Ectodermal cell (in vitro differentiated cells): ENCODE measurements at regions not wholly inside any gene's neighbourhood (a gene's known extent, or its start where the extent isn't known, plus 50 kb on each side); places are given as distances from the start of the nearest gene placed in this dataset.
A peak's percentile ranks its signal among the peaks of the same experiment; 100 is the strongest.
"Not testable (repeated sequence)": the region's sequence is repeated elsewhere in the genome, so short reads cannot be mapped to it uniquely, and the experiment has no call there.

ENCODE experiments used
- H3K27ac ChIP-seq: 2 replicates; pipeline ENCODE4 v1.7.0; 2013; ENCODE audit warnings: mild to moderate bottlenecking, low read depth, low read length; ENCODE audit not compliant: insufficient read depth, poor library complexity, severe bottlenecking
- H3K27me3 ChIP-seq: 2 replicates; pipeline ENCODE4 v1.7.0; 2013; ENCODE audit warnings: mild to moderate bottlenecking, low read length; ENCODE audit not compliant: insufficient read depth, control insufficient read depth, poor library complexity, severe bottlenecking
- H3K36me3 ChIP-seq: one replicate; pipeline ENCODE4 v1.7.0; 2013; ENCODE audit warnings: low read length; ENCODE audit not compliant: control insufficient read depth, insufficient read depth
- H3K4me1 ChIP-seq: one replicate; pipeline ENCODE4 v1.7.0; 2013; ENCODE audit warnings: low read length; ENCODE audit not compliant: control insufficient read depth, insufficient read depth
- H3K4me3 ChIP-seq: 2 replicates; pipeline ENCODE4 v1.7.0; 2013; ENCODE audit warnings: low read depth, low read length, control low read depth; ENCODE audit not compliant: insufficient read depth
- H3K9me3 ChIP-seq: 2 replicates; pipeline ENCODE4 v1.7.0; 2013; ENCODE audit warnings: mild to moderate bottlenecking, low read length, moderate library complexity; ENCODE audit not compliant: control insufficient read depth
- WGBS, 2 experiments: methylation state at CpG; one replicate each; pipeline ENCODE4 v1.1.7; 2013; ENCODE audit warnings: missing lambda C conversion rate in 2 of 2; 5-methylcytosine and 5-hydroxymethylcytosine counted together

GRCh38 chr9:7739595-7739994 lies 60.0 kb downstream of the DMAC1 start:
- no peaks in the 10 kb centered on the region for H3K9me3 ChIP-seq
- WGBS, 2 experiments, result 92 to 94% methylated on average over 1 to 2 of the region's 2 CpGs

GRCh38 chr9:7735311-7735710 lies 64.3 kb downstream of the DMAC1 start:
- 87 to 100% methylated on average over 2 of the region's 2 CpGs for WGBS, 2 experiments
- H3K4me1 ChIP-seq, result no peaks in the 10 kb centered on the region

More at GRCh38 chr9:7739595-7739994, 60.0 kb downstream of the DMAC1 start:
- no peaks in the 10 kb centered on the region for H3K27me3 ChIP-seq
- H3K27ac ChIP-seq, result no peak overlapping the region
- no peaks in the 10 kb centered on the region for H3K4me1 ChIP-seq
- no peaks in the 10 kb centered on the region for H3K36me3 ChIP-seq
- H3K4me3 ChIP-seq, result no peak overlapping the region

GRCh38 chr9:7730164-7730445 lies 69.5 kb downstream of the DMAC1 start:
- Histone ChIP-seq H3K4me1 (no peaks in the 10 kb centered on the region), H3K4me3 (no peak overlapping the region), H3K27me3 (no peaks in the 10 kb centered on the region), H3K9me3 (no peaks in the 10 kb centered on the region), H3K27ac (no peak overlapping the region), H3K36me3 (no peaks in the 10 kb centered on the region)
- 88 to 90% methylated on average over 1 of the region's 1 CpG for WGBS, 2 experiments

More at GRCh38 chr9:7735311-7735710, 64.3 kb downstream of the DMAC1 start:
- Histone ChIP-seq H3K27me3 (no peaks in the 10 kb centered on the region), H3K27ac (no peak overlapping the region), H3K36me3 (no peaks in the 10 kb centered on the region), H3K4me3 (no peak overlapping the region), H3K9me3 (no peaks in the 10 kb centered on the region)

- no peaks in the 10 kb centered on the region for H3K9me3 ChIP-seq
- H3K27me3 ChIP-seq, result no peaks in the 10 kb centered on the region
- H3K27ac ChIP-seq, result no peak overlapping the region
- WGBS, 2 experiments, result 96 to 99% methylated on average over 4 to 5 of the region's 5 CpGs
- no peaks in the 10 kb centered on the region for H3K36me3 ChIP-seq
- no peak overlapping the region for H3K4me3 ChIP-seq
- H3K4me1 ChIP-seq, result no peaks in the 10 kb centered on the region
Observed at GRCh38 chr9:7729371-7730163, 70.0 kb downstream of the DMAC1 start.

- Histone ChIP-seq H3K36me3 (no peaks in the 10 kb centered on the region), H3K4me1 (no peaks in the 10 kb centered on the region), H3K4me3 (no peak overlapping the region), H3K27me3 (no peaks in the 10 kb centered on the region), H3K27ac (no peak overlapping the region), H3K9me3 (no peaks in the 10 kb centered on the region)
- WGBS, 2 experiments, result 86 to 89% methylated on average over 2 of the region's 2 CpGs
Observed at GRCh38 chr9:7721291-7721690, 78.3 kb downstream of the DMAC1 start.

- 83 to 84% methylated on average over 8 of the region's 8 CpGs for WGBS, 2 experiments
- not testable (repeated sequence) for H3K4me1 ChIP-seq, H3K27me3 ChIP-seq, H3K4me3 ChIP-seq, H3K9me3 ChIP-seq, H3K27ac ChIP-seq, H3K36me3 ChIP-seq
Observed at GRCh38 chr9:7713088-7713487, 86.5 kb downstream of the DMAC1 start.

GRCh38 chr9:7710686-7711085 lies 88.9 kb downstream of the DMAC1 start:
- no peak overlapping the region for H3K4me3 ChIP-seq
- H3K4me1 ChIP-seq, result no peaks in the 10 kb centered on the region

GRCh38 chr9:7707934-7708333 lies 91.6 kb downstream of the DMAC1 start:
- H3K27ac ChIP-seq, result no peak overlapping the region
- H3K27me3 ChIP-seq, result no peaks in the 10 kb centered on the region
- WGBS, 2 experiments, result 93 to 96% methylated on average over 4 of the region's 4 CpGs
- no peaks in the 10 kb centered on the region for H3K4me1 ChIP-seq
- no peaks in the 10 kb centered on the region for H3K9me3 ChIP-seq
- no peaks in the 10 kb centered on the region for H3K36me3 ChIP-seq
- H3K4me3 ChIP-seq, result no peak overlapping the region

More at GRCh38 chr9:7710686-7711085, 88.9 kb downstream of the DMAC1 start:
- H3K9me3 ChIP-seq, result no peaks in the 10 kb centered on the region
- no peaks in the 10 kb centered on the region for H3K27me3 ChIP-seq
- no peaks in the 10 kb centered on the region for H3K36me3 ChIP-seq
- H3K27ac ChIP-seq, result no peak overlapping the region

- Histone ChIP-seq H3K4me1 (no peaks in the 10 kb centered on the region), H3K27ac (no peak overlapping the region), H3K27me3 (no peaks in the 10 kb centered on the region), H3K4me3 (no peak overlapping the region), H3K36me3 (no peaks in the 10 kb centered on the region), H3K9me3 (no peaks in the 10 kb centered on the region)
- WGBS, 2 experiments, result 79 to 94% methylated on average over 1 of the region's 1 CpG
Observed at GRCh38 chr9:7704543-7704942, 95.0 kb downstream of the DMAC1 start.

- Histone ChIP-seq H3K9me3 (no peaks in the 10 kb centered on the region), H3K27ac (no peak overlapping the region), H3K36me3 (no peaks in the 10 kb centered on the region), H3K27me3 (no peaks in the 10 kb centered on the region), H3K4me1 (peaks cover 14% of the 10 kb centered on the region), H3K4me3 (no peak overlapping the region)
- WGBS, 2 experiments, result 80 to 96% methylated on average over 2 of the region's 2 CpGs
Observed at GRCh38 chr9:7691909-7692308, 107.7 kb downstream of the DMAC1 start.

GRCh38 chr9:7690014-7690413 lies 109.6 kb downstream of the DMAC1 start:
- H3K27ac ChIP-seq, result peak overlapping the region; percentile 41
- no peaks in the 10 kb centered on the region for H3K27me3 ChIP-seq
- H3K4me3 ChIP-seq, result no peak overlapping the region
- H3K9me3 ChIP-seq, result no peaks in the 10 kb centered on the region
- H3K36me3 ChIP-seq, result no peaks in the 10 kb centered on the region
- peaks cover 14% of the 10 kb centered on the region for H3K4me1 ChIP-seq
